HEK293T (cell line): ENCODE measurements at regions not wholly inside any gene's neighbourhood (a gene's known extent, or its start where the extent isn't known, plus 50 kb on each side); places are given as distances from the start of the nearest gene placed in this dataset.

Experiments
- BHLHE40 ChIP-seq: fragments of 450-650 bp; IDR thresholded peaks from 2 replicates; pipeline ENCODE4 v1.6.1; 2016; ENCODE audit warnings: mild to moderate bottlenecking, moderate library complexity, borderline replicate concordance
- FOXK2 ChIP-seq: fragments of 450-650 bp; IDR thresholded peaks from 2 replicates; pipeline ENCODE4 v1.6.1; 2016; ENCODE audit warnings: mild to moderate bottlenecking
- L3MBTL2 ChIP-seq: fragments of 450-650 bp; conservative IDR thresholded peaks from 2 replicates; pipeline ENCODE4 v1.6.1; 2016; ENCODE audit warnings: mild to moderate bottlenecking
- NFRKB ChIP-seq: fragments of 450-650 bp; IDR thresholded peaks from 2 replicates; pipeline ENCODE4 v1.6.1; 2016; ENCODE audit warnings: mild to moderate bottlenecking, moderate library complexity
- ZNF384 ChIP-seq: fragments of 450-650 bp; IDR thresholded peaks from 2 replicates; pipeline ENCODE4 v1.6.1; 2016

- no peak for TF ChIP-seq BHLHE40
- no peak for TF ChIP-seq NFRKB
- TF ChIP-seq FOXK2 = no peak
- no peak for TF ChIP-seq ZNF384
- no peak for TF ChIP-seq L3MBTL2
These were observed 266.1 kb downstream of the MIAT start for GRCh38 chr22:26923531-26923930.
